ENCODE measurements at regions not wholly inside any gene's neighbourhood (a gene's known extent, or its start where the extent isn't known, plus 50 kb on each side); places are given as distances from the start of the nearest gene placed in this dataset.

DNA sequence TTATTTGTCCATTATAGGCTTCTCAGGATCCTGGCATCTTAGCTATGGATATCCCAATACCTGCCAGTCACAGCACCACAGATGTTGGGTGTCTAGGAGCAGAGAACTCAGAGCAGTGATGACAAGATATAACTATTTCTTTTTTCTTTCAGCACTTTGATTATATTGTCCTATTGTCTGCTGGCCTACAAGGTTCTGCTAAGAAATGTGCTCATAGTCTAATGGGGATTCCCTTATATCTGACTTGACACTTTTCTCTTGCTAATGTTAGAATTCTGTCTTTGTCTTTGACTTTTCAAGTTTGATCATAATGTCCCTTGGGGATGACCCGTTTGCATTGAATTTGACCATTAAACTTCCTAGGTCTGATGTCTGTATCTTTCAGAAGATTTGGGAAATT, 270.4 kb downstream of the OGFRL1 start:
- TF ChIP-seq, protein P1, sequence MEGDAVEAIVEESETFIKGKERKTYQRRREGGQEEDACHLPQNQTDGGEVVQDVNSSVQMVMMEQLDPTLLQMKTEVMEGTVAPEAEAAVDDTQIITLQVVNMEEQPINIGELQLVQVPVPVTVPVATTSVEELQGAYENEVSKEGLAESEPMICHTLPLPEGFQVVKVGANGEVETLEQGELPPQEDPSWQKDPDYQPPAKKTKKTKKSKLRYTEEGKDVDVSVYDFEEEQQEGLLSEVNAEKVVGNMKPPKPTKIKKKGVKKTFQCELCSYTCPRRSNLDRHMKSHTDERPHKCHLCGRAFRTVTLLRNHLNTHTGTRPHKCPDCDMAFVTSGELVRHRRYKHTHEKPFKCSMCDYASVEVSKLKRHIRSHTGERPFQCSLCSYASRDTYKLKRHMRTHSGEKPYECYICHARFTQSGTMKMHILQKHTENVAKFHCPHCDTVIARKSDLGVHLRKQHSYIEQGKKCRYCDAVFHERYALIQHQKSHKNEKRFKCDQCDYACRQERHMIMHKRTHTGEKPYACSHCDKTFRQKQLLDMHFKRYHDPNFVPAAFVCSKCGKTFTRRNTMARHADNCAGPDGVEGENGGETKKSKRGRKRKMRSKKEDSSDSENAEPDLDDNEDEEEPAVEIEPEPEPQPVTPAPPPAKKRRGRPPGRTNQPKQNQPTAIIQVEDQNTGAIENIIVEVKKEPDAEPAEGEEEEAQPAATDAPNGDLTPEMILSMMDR (IDR thresholded peaks at IDR 0.05), result no peak
- no peak for TF ChIP-seq POLR2A (IDR thresholded peaks at IDR 0.05)

Data from thyroid gland (tissue), 4 donors.